NT2/D1 (cell line): ENCODE measurements at regions not wholly inside any gene's neighbourhood (a gene's known extent, or its start where the extent isn't known, plus 50 kb on each side); places are given as distances from the start of the nearest gene placed in this dataset.

Source experiments
- YY1 ChIP-seq: IDR thresholded peaks from 2 replicates; pipeline ENCODE4 v1.6.1; 2011; ENCODE audit not compliant: insufficient read length, insufficient read depth
- ZNF274 ChIP-seq: IDR thresholded peaks from 2 replicates; pipeline ENCODE4 v1.6.1; 2011; ENCODE audit warnings: mild to moderate bottlenecking, low read depth, low read length

DNA sequence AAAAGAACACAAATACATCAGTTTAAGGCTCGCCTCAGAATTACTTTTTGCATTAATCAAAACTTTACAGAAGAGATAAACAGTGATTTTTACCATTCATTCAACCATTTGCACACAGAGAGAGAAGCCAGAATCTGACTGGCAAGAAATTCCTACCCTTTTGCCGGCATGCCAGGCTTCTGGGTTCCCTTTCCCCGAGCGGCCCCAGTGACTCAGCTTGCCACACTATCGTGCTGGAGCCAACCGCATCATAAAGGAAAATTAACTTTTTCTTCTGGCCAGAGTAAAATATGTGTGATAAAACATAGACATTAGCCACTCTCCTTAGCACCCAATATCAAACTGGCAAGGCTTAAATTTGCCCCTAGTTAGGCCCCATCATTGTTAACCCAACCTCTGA, 61.8 kb upstream of the IKZF2 start:
- TF ChIP-seq ZNF274 = no peak
- no peak for TF ChIP-seq YY1
